A549 (cell line): ENCODE measurements at regions not wholly inside any gene's neighbourhood (a gene's known extent, or its start where the extent isn't known, plus 50 kb on each side); places are given as distances from the start of the nearest gene placed in this dataset.

Experiments
- ATAC-seq, 2 experiments: fragments of 200-7000 bp in 1 of 2; fragments of >200 bp in 1 of 2; cut with Nextera tagmentation in 1 of 2; cut with Tn5 transposase in 1 of 2; 3 replicates each; pipeline versions ENCODE4 v1.8.0 to v1.9.1; 2018 to 2020; ENCODE audit warnings: mild to moderate bottlenecking in 1 of 2, moderate library complexity in 1 of 2
- CTCF ChIA-PET: fragments of 300-600 bp; sonication (Branson Sonifier 250); formaldehyde crosslinking; extraction: SDS; loops from one replicate; lab custom pipeline; 2021; ENCODE audit warnings: antibody characterized with exemption, inconsistent platforms; lab: Yijun Ruan, JAX
- POLR2A ChIA-PET: fragments of 350-600 bp; formaldehyde crosslinking; extraction: SDS; loops from one replicate; lab custom pipeline; 2021; ENCODE audit warnings: antibody characterized with exemption, inconsistent platforms; lab: Yijun Ruan, JAX
- DNase-seq, 2 experiments: peaks; one replicate each; pipeline versions ENCODE4 v3.0.0 to v3.0.0-alpha.2; 2011 to 2016; ENCODE audit warnings: low read depth in 1 of 2, low spot score in 1 of 2
- FAIRE-seq: peaks from 2 replicates; lab custom pipeline; 2011; peaks lifted over from hg19 to GRCh38; lab: Jason Lieb, UNC
- H3K27ac ChIP-seq, 2 experiments: fragments of >200 bp; sonication (Bioruptor Twin); formaldehyde crosslinking; 3 replicates each; pipeline ENCODE4 v1.5.1; 2016 to 2017
- H3K4me1 ChIP-seq: fragments of >200 bp; sonication (Bioruptor Twin); formaldehyde crosslinking; 3 replicates; pipeline ENCODE4 v1.6.1; 2016
- H3K4me2 ChIP-seq: fragments of >200 bp; sonication (Bioruptor Twin); formaldehyde crosslinking; 3 replicates; pipeline ENCODE4 v1.6.1; 2016
- H3K4me3 ChIP-seq: fragments of >200 bp; sonication (Bioruptor Twin); formaldehyde crosslinking; 3 replicates; pipeline ENCODE4 v1.5.1; 2016
- H3K9me3 ChIP-seq: fragments of >200 bp; sonication (Bioruptor Twin); formaldehyde crosslinking; 3 replicates; pipeline ENCODE4 v1.6.1; 2016
- ATOH8 ChIP-seq: fragments of 250-450 bp; sonication (Bioruptor Pico); IDR thresholded peaks from 2 replicates; pipeline ENCODE4 v1.5.0; 2020; ENCODE audit warnings: low read depth, mild to moderate bottlenecking, moderate library complexity
- BCL3 ChIP-seq: fragments of >200 bp; sonication (Bioruptor Twin); formaldehyde crosslinking; IDR thresholded peaks from 3 replicates; pipeline ENCODE4 v1.6.1; 2016
- BHLHE40 ChIP-seq: IDR thresholded peaks from 2 replicates; pipeline ENCODE4 v1.6.1; 2012; ENCODE audit warnings: low read depth, low read length, inconsistent platforms
- CBX2 ChIP-seq: fragments of 200-600 bp; sonication (generic); IDR thresholded peaks from 2 replicates; pipeline ENCODE4 v1.6.1; 2016; ENCODE audit warnings: low read depth, mild to moderate bottlenecking, borderline replicate concordance
- CHD4 ChIP-seq: fragments of 200-600 bp; sonication (generic); IDR thresholded peaks from 2 replicates; pipeline ENCODE4 v1.6.1; 2016; ENCODE audit warnings: antibody characterized with exemption, mild to moderate bottlenecking, borderline replicate concordance
- CTCF ChIP-seq: fragments of >200 bp; sonication (Bioruptor Twin); formaldehyde crosslinking; IDR thresholded peaks from 3 replicates; pipeline ENCODE4 v1.5.1; 2016
- E2F6 ChIP-seq: IDR thresholded peaks from 2 replicates; pipeline ENCODE4 v1.6.1; 2012; ENCODE audit warnings: low read depth, borderline replicate concordance
- ELK1 ChIP-seq: fragments of 150-350 bp; IDR thresholded peaks from 2 replicates; pipeline ENCODE4 v1.6.1; 2014; ENCODE audit warnings: low read depth, mild to moderate bottlenecking, low read length
- ESRRA ChIP-seq: fragments of 150-350 bp; IDR thresholded peaks from 2 replicates; pipeline ENCODE4 v1.6.1; 2014; ENCODE audit warnings: mild to moderate bottlenecking, low read length, borderline replicate concordance
- FOSB ChIP-seq: fragments of 250-450 bp; sonication (Bioruptor Pico); IDR thresholded peaks from 2 replicates; pipeline ENCODE4 v1.5.0; 2020; ENCODE audit warnings: mild to moderate bottlenecking, moderate library complexity
- HES2 ChIP-seq: fragments of >200 bp; sonication (Bioruptor Twin); formaldehyde crosslinking; IDR thresholded peaks from 2 replicates; pipeline ENCODE4 v1.6.1; 2016
- HEYL ChIP-seq: fragments of 250-450 bp; sonication (Bioruptor Pico); IDR thresholded peaks from 2 replicates; pipeline ENCODE4 v1.8.0; 2021; ENCODE audit warnings: mild to moderate bottlenecking, moderate library complexity
- HOXB13 ChIP-seq: fragments of 250-450 bp; sonication (Bioruptor Pico); IDR thresholded peaks from 2 replicates; pipeline ENCODE4 v1.5.0; 2020; ENCODE audit warnings: low read depth, mild to moderate bottlenecking, moderate library complexity
- HOXB5 ChIP-seq: fragments of 250-450 bp; sonication (Bioruptor Pico); IDR thresholded peaks from 2 replicates; pipeline ENCODE4 v1.5.0; 2020; ENCODE audit warnings: mild to moderate bottlenecking, moderate library complexity
- JUNB ChIP-seq: fragments of >200 bp; sonication (Bioruptor Twin); formaldehyde crosslinking; IDR thresholded peaks from 2 replicates; pipeline ENCODE4 v1.6.1; 2016
- MAX ChIP-seq: IDR thresholded peaks from 2 replicates; pipeline ENCODE4 v1.6.1; 2012
- NFE2L2 ChIP-seq: fragments of 150-350 bp; conservative IDR thresholded peaks from 2 replicates; pipeline ENCODE4 v1.6.1; 2014; ENCODE audit warnings: low read length
- NPAS2 ChIP-seq: fragments of 250-450 bp; sonication (Bioruptor Pico); IDR thresholded peaks from 2 replicates; pipeline ENCODE4 v1.8.0; 2022; ENCODE audit warnings: mild to moderate bottlenecking, moderate library complexity, borderline replicate concordance
- NR3C1 ChIP-seq: fragments of >200 bp; sonication (Bioruptor Twin); formaldehyde crosslinking; IDR thresholded peaks from 3 replicates; pipeline ENCODE4 v1.6.1; 2017
- PHF8 ChIP-seq: fragments of 200-600 bp; sonication (generic); IDR thresholded peaks from 2 replicates; pipeline ENCODE4 v1.6.1; 2016; ENCODE audit warnings: low read depth, mild to moderate bottlenecking, antibody characterized with exemption, moderate library complexity, borderline replicate concordance
- POLR2A ChIP-seq: IDR thresholded peaks from 2 replicates; pipeline ENCODE4 v1.6.1; 2012; ENCODE audit warnings: mild to moderate bottlenecking, low read length
- RARB ChIP-seq: fragments of 250-450 bp; sonication (Bioruptor Pico); IDR thresholded peaks from 2 replicates; pipeline ENCODE4 v1.8.0; 2021; ENCODE audit warnings: mild to moderate bottlenecking, moderate library complexity
- SREBF2 ChIP-seq: fragments of 450-650 bp; IDR thresholded peaks from 2 replicates; pipeline ENCODE4 v1.6.1; 2014; ENCODE audit warnings: mild to moderate bottlenecking, moderate library complexity
- ZNF302 ChIP-seq: fragments of 250-450 bp; sonication (Bioruptor Pico); IDR thresholded peaks from 2 replicates; pipeline ENCODE4 v1.9.0; 2021; ENCODE audit warnings: inconsistent platforms, mild to moderate bottlenecking, moderate library complexity
- ZSCAN20 ChIP-seq: fragments of 250-450 bp; sonication (Bioruptor Pico); IDR thresholded peaks from 2 replicates; pipeline ENCODE4 v1.8.0; 2022; ENCODE audit warnings: mild to moderate bottlenecking, moderate library complexity
- WGBS: methylation state at CpG from one replicate; pipeline ENCODE4 v1.1.6; 2017; ENCODE audit errors: missing lambda C conversion rate; 5-methylcytosine and 5-hydroxymethylcytosine counted together

- CTCF ChIA-PET, result interaction anchor here (0.7 kb wide), 1 partner anchor 195 kb away, joined by 3 read pairs; no protein-coding TSS in a partner anchor
- Histone ChIP-seq H3K9me3 (no peaks in the 10 kb centered on the region), H3K4me1 (peaks cover 17% of the 10 kb centered on the region), H3K27ac (no peak overlapping the region), H3K4me3 (no peak overlapping the region), H3K4me2 (no peak overlapping the region)
- FAIRE-seq (no peak), ATAC-seq (no peak), DNase-seq (peak in 1 of 2 experiments; percentile 4)
- no peak for TF ChIP-seq HES2
- POLR2A ChIA-PET, result no interaction called here
Measured at GRCh38 chr13:48896312-48896711, 79.4 kb upstream of the FNDC3A start.

GRCh38 chr13:48901781-48902180 lies 73.9 kb upstream of the FNDC3A start:
- DNase-seq, result no peak

GRCh38 chr13:48902368-48902767 lies 73.3 kb upstream of the FNDC3A start:
- ChIA-PET POLR2A (no interaction called here), CTCF (no interaction called here)
- Histone ChIP-seq H3K4me3 (no peak overlapping the region), H3K4me2 (no peak overlapping the region), H3K27ac (no peak overlapping the region), H3K9me3 (no peaks in the 10 kb centered on the region), H3K4me1 (no peaks in the 10 kb centered on the region)
- 35% methylated on average over 1 of the region's 1 CpG for WGBS
- DNase-seq, result no peak
- FAIRE-seq, result no peak
- TF ChIP-seq ESRRA, result no peak
- TF ChIP-seq MAX, result no peak
- TF ChIP-seq SREBF2, result no peak
- no peak for TF ChIP-seq BHLHE40
- TF ChIP-seq POLR2A, result no peak
- no peak for TF ChIP-seq NFE2L2
- no peak for TF ChIP-seq ZSCAN20 (CRISPR knock-in tag)
- TF ChIP-seq BCL3, result no peak
- TF ChIP-seq PHF8, result no peak
- TF ChIP-seq HES2, result no peak
- TF ChIP-seq NPAS2 (CRISPR knock-in tag), result no peak
- TF ChIP-seq HOXB13 (CRISPR knock-in tag), result no peak
- no peak for ATAC-seq

More at GRCh38 chr13:48901781-48902180, 73.9 kb upstream of the FNDC3A start:
- no peak overlapping the region for H3K4me3 ChIP-seq
- H3K4me2 ChIP-seq, result no peak overlapping the region
- FAIRE-seq (no peak), ATAC-seq (no peak)
- H3K9me3 ChIP-seq, result no peaks in the 10 kb centered on the region
- CTCF ChIA-PET, result no interaction called here
- TF ChIP-seq ATOH8 (CRISPR knock-in tag) (no peak), NR3C1 (no peak), RARB (CRISPR knock-in tag) (no peak), E2F6 (no peak), CHD4 (no peak), HEYL (CRISPR knock-in tag) (no peak), POLR2A (no peak), BHLHE40 (no peak), CBX2 (no peak), HOXB5 (CRISPR knock-in tag) (no peak), FOSB (CRISPR knock-in tag) (no peak), ZNF302 (CRISPR knock-in tag) (no peak), CTCF (no peak), JUNB (no peak), ELK1 (no peak)
- POLR2A ChIA-PET, result no interaction called here
- no peaks in the 10 kb centered on the region for H3K4me1 ChIP-seq
- no peak overlapping the region for H3K27ac ChIP-seq
